Lower leg skin (tissue), 3 donors: ENCODE measurements at regions not wholly inside any gene's neighbourhood (a gene's known extent, or its start where the extent isn't known, plus 50 kb on each side); places are given as distances from the start of the nearest gene placed in this dataset.

Source experiments
- POLR2A ChIP-seq, 2 donors: fragments of 450-650 bp; IDR thresholded peaks; one replicate each; pipeline ENCODE4 v1.6.1; 2016 to 2017; ENCODE audit warnings: antibody characterized with exemption in 2 of 2, mild to moderate bottlenecking in 1 of 2, moderate library complexity in 1 of 2
- TF ChIP-seq, protein P1 (sequence below), 3 donors: fragments of 450-650 bp; IDR thresholded peaks; one replicate each; pipeline ENCODE4 v1.5.1; 2016; ENCODE audit warnings: antibody characterized with exemption in 3 of 3, mild to moderate bottlenecking in 3 of 3, moderate library complexity in 2 of 3

- TF ChIP-seq, protein P1, sequence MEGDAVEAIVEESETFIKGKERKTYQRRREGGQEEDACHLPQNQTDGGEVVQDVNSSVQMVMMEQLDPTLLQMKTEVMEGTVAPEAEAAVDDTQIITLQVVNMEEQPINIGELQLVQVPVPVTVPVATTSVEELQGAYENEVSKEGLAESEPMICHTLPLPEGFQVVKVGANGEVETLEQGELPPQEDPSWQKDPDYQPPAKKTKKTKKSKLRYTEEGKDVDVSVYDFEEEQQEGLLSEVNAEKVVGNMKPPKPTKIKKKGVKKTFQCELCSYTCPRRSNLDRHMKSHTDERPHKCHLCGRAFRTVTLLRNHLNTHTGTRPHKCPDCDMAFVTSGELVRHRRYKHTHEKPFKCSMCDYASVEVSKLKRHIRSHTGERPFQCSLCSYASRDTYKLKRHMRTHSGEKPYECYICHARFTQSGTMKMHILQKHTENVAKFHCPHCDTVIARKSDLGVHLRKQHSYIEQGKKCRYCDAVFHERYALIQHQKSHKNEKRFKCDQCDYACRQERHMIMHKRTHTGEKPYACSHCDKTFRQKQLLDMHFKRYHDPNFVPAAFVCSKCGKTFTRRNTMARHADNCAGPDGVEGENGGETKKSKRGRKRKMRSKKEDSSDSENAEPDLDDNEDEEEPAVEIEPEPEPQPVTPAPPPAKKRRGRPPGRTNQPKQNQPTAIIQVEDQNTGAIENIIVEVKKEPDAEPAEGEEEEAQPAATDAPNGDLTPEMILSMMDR (IDR thresholded peaks at IDR 0.05) = no peak
- no peak for TF ChIP-seq POLR2A (IDR thresholded peaks at IDR 0.05)
Measured at GRCh38 chr20:7497985-7498384, 442.3 kb downstream of the HAO1 start.
